Midbrain (tissue), 1 donor: ENCODE measurements at regions not wholly inside any gene's neighbourhood (a gene's known extent, or its start where the extent isn't known, plus 50 kb on each side); places are given as distances from the start of the nearest gene placed in this dataset.
A peak's percentile ranks its signal among the peaks of the same experiment; 100 is the strongest.

Source experiments
- DNase-seq: peaks from one replicate; lab custom pipeline; 2025; lab: John Stamatoyannopoulos, UW

- no peak for DNase-seq
Observed at GRCh38 chr6:23357185-23357766, 768.7 kb upstream of the NRSN1 start.

- DNase-seq, result no peak
Observed at GRCh38 chr6:23365732-23366131, 760.3 kb upstream of the NRSN1 start.

DNA sequence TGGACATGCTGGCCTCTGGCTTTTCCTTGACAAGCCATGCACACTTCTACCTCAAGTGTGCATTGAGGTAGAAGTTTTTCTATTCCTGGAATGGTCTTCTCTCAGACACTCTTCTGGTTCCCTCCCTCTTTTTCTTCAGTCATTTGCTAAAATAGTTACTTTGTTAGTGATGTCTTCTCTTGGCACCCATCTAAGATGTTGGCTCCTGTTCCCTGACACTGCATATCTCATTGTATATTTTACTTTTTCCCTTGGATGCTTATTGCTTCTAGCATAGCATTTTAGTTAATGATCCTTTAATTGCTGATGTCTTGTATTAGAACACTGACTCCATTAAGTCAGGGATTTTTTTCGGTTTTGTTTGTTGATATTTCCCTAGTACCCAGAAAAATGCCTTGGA is 758.7 kb upstream of the NRSN1 start:
- no peak for DNase-seq

DNA sequence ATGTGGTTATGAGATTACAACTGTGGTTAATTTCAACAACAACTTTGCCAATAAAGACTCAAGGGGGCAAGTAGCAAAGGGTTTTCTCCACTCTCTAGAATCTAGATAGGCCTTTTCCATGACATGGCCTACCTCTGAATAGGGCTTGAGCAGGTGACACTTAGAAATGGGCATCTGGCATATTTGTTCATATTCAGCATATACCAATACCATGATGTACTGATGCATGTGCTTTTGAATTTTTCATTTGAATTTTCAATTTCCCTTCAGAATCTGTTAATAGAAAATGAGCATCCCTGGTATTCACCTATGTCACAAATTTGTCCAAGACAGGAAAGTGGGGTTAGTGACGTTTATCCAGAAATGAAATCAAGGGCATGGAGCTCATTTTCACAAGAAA is 757.5 kb upstream of the NRSN1 start:
- DNase-seq, result no peak

GRCh38 chr6:23370051-23370450 is 756.0 kb upstream of the NRSN1 start:
- DNase-seq, result no peak

- DNase-seq, result no peak
Observed at GRCh38 chr6:23371132-23371915, 754.7 kb upstream of the NRSN1 start.

DNA sequence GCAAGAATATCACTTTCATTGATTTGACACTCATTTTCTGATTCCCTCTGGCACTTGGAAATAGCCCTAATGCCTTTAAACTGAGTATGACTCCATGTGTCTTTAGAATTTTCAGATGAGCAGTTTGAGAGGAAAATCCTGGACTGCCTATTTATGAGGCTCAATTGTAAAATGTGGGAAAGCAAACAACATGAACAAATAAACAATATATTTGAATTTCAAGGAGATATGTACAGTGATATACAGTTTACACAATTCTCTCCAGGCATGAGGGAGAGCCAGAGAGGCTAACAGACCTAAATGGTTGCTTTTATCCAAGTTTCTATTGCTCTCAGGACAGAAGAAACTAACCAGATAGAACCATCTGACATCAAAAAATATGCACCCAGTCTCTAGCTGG is 748.2 kb upstream of the NRSN1 start:
- DNase-seq, result no peak

DNA sequence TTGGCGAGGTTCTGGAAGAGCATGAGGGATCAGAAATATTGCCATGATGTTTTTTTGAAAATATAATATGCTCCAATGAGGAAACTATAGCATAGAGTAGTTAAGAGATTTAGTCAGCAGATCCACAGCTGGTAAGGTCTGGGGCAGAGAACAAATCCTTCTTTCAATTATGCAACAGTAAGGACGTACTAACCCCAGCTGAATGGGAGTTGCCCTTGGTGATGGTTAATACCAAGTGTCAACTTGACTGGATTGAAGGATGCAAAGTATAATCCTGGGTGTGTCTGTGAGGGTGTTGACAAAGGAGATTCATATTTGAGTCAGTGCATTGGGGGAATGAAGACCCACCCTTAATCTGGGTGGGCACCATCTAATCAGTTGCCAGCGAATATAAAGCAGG is 745.5 kb upstream of the NRSN1 start:
- DNase-seq, result no peak

GRCh38 chr6:23388086-23388783 is 737.8 kb upstream of the NRSN1 start:
- no peak for DNase-seq

DNA sequence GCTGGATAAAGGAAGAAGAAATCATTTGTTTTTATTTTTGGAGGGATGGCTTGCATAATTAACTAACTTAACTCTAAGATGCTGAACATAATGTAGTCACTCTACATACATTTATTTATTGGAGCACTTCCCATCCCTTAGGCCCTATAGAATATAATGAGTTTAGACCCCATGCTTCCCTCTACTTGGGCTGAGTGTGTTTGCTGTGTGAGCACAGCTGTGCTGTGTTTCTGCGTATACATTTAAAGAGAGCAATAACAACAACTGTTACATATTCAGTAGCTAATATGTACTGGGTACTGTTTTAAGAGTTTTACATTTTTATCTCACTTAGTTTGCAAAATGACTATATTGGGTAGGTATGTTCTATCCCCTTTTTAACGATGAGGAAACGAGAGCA is 736.6 kb upstream of the NRSN1 start:
- no peak for DNase-seq

- no peak for DNase-seq
Observed at GRCh38 chr6:23390221-23390620, 735.8 kb upstream of the NRSN1 start.

GRCh38 chr6:23394681-23395080 is 731.3 kb upstream of the NRSN1 start:
- no peak for DNase-seq

- DNase-seq, result no peak
Observed at GRCh38 chr6:23395381-23395780, 730.6 kb upstream of the NRSN1 start.

DNA sequence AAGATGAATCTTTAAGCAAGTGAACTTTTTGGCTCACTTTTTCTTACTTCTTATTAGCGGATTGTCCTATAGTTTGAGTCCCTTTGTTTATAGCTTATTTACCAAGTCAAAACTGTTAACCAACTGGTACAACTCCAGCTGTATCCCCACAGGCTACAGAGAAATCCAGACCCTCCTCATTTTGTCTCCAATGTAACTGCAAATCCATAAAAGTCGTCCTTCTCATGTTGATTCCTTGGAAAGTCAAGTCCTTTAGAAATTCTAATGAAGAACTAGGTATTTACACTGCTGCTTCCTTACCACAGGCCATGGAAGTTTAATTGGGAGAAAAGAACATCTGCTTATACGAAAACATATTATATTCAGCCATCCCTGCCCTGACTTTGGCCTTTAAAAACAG is 729.1 kb upstream of the NRSN1 start:
- DNase-seq, result no peak

DNA sequence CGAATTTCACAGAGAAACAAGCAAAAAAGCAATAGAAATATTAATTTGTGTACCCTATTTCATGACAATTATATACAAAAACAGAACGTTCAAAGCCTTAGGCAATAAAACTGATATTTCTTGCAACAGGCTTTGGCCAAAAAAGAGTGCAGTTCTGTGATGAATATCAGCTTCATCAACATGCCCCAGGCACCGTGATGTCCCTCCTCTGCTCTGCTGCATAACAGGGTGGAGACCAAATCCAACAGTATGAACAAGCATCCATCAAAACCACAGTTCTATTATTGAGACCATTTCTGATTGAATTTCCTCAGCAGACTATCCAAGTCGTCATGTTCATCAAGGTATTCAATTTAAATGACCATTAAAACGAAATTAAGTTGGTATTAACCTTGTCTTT is 722.6 kb upstream of the NRSN1 start:
- DNase-seq, result no peak

DNA sequence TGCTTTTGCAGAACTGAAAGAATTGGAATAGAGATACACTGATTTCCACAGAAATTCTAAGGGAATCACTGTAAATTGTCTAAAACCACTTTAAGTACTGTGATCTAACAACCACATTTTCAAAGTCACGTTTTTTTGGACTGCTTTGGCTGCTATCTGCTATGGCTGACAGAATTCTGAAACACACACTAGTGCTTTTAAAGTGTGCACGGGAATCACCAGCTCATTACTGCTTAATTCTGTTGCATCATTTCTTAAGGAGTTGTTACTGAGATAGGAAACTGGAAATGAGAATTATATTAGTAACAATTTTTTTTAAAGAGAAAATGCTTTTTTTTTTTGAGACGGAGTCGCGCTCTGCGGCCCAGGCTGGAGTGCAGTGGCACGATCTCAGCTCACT is 716.5 kb upstream of the NRSN1 start:
- no peak for DNase-seq

DNA sequence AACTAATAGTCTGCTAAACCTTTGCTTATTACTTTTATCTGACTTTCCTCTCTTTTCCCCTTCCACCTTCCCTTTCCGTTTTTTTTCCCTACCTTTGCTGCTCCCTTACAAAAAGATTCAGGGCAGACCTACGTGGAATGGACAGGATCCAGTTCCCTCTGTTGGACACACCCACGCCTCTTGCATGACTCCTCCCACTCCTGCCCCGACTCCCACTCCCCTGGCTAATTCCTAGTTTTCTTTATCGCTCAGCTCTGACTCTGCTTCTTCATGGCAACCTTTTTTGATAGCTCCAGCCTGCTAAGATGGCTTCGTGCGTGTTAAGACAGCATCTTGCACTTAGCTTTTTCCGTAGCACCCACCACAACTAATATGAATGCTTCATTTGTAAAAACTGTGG is 715.6 kb upstream of the NRSN1 start:
- no peak for DNase-seq

- DNase-seq, result no peak
Observed at GRCh38 chr6:23412770-23413169, 713.2 kb upstream of the NRSN1 start.

DNA sequence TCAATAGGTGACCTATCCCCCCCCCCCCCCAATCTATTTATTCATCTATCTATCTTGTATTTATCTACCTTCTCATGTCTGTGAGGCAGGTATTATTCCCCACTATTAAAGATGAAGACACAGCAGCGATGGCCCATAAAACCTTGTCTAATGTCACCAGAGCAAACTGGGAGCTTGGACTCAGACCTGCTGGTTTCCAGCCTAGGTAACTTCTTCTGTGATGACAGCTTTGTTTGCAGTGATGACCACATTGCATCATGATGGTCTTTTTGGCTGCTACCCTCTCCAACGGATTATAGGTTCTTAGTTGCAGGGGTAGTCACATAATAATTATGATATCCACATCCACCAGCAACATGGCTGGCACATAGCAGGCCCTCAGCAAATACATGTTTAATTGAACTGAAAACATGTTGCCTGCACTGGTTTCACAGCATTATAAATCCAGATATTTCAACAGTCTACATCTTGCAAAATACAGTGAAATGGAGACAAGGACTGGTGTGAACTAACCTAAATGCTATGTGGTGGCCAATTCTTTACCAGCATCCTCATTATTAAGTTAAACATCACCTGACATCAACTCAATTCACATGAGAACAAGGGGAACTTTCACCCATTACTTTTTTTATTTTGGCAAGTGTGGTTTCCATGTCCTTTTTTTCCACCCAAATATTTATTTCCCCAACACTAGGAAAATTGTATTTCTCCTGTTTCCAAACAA is 712.5 kb upstream of the NRSN1 start:
- no peak for DNase-seq

GRCh38 chr6:23414051-23414445 is 712.0 kb upstream of the NRSN1 start:
- peak; percentile 5 for DNase-seq

DNA sequence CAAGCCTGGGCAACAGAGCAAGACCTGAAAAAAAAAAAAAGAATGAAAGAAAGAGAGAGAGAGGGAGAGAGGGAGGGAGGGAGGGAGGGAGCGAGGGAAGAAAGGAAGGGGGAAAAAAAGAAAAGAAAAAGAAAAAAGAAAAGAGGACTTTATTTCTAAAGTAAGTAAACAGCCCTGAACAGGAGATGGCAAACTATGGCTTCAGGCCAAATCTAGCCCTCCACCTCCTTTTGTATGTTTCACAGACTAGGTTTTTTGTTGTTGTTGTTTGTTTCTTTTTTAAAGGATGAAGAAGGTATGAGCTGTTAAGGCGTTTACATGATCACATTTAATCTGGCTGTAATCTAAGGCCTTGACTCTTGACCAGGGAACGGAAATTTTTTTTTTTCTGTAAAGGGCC is 711.1 kb upstream of the NRSN1 start:
- no peak for DNase-seq

GRCh38 chr6:23415819-23416427 is 710.1 kb upstream of the NRSN1 start:
- DNase-seq, result no peak
